Fibroblast of skin of scalp (primary cell): ENCODE measurements at regions not wholly inside any gene's neighbourhood (a gene's known extent, or its start where the extent isn't known, plus 50 kb on each side); places are given as distances from the start of the nearest gene placed in this dataset.

Experiments
- DNase-seq: peaks from one replicate; pipeline ENCODE4 v3.0.0-alpha.2; 2013

DNA sequence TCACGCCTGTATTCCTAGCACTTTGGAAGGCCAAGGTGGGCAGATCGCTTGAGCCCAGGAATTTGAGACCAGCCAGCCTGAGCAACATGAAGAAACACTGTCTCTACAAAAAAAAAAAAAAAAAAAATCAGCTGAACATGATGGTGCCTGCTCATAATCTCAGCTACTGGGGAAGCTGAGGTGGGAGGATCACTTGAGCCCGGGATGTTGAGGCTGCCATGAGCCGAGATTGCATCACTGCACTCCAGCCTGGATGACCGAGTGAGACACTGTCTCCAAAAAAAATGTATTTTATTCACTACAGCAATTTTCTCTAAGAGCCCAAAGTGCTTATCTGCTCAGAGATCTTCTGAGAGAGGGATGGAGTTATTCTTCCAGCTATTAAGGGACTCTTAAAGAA lies 215.8 kb upstream of the PPP3CA start:
- DNase-seq, result no peak

DNA sequence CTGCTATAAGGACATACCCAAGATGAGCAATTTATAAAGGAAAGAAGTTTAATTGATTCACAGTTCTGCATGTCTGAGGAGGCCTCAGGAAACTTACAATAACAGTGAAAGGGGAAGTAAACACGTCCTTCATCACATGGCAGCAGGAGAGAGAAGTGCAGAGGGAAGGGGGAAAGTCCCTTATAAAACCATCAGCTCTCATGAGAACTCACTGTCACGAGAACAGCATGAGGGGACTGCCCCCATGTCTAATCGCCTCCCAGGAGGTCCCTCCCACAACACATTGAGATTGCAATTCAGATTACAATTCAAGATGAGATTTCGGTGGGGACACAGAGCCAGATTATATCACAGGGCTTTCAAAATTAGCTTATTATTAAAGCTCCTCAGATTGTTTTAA lies 209.5 kb upstream of the PPP3CA start:
- no peak for DNase-seq

DNA sequence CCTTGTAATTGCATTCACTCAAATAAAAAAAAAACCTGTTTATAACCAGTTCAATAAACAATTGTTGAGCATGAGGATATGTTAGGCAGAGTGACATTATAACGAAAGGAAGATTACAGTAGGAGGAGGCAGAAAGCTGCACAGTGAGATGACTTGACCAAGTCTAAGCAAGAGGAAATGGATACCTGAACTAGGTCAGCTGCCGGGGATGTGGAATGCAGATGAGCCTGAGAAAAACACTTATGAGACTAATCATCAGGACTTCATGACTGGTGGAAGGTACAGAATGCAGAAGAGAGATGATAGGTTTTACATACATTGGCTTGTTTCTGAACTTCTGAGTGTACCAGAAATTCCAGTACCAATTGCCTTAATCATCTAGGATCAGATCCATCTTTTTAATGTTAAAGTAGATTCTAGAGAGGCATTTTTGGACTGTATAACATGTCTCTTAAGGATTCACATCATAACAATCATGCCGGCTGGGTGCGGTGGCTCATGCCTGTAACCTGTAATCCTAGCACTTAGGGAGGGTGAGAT lies 208.1 kb upstream of the PPP3CA start:
- no peak for DNase-seq

DNA sequence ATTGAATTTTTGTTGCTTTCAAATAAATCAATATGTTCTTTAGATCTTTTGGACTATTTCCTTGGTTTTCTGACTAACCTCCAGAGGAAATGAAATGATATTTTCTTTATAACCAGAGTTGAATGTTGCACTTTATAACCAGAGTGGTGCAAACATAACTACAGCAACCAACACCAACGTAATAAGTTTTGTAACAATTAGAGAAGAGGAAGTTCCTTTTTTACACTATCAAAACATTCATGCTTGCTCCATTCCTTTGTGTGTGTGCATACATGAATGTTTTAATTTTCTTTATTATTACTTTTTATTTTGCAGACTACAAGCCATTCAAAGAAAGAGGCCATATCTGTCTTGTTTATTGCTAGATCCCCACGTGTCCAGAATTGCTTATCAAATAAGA lies 193.0 kb upstream of the PPP3CA start:
- no peak for DNase-seq

DNA sequence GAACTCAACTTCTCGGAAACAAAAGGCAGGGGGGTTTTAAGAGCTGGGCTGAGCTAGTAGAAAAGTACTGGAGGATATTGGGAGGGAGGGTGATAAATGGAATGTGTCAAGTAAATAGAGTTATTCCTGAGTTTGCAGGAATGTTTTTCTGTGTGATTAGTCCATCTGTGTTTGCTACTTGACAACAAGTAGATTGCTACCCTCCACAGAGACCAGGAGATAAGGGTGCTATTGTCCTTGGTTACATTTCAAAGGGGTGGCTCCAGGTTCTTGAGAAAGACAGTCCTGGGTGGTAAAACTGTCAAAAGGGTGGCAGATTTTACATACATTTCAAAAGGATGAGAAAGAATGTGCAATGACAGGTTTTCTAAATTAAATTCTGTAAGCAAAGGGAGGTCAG lies 181.2 kb upstream of the PPP3CA start:
- DNase-seq, result no peak

DNA sequence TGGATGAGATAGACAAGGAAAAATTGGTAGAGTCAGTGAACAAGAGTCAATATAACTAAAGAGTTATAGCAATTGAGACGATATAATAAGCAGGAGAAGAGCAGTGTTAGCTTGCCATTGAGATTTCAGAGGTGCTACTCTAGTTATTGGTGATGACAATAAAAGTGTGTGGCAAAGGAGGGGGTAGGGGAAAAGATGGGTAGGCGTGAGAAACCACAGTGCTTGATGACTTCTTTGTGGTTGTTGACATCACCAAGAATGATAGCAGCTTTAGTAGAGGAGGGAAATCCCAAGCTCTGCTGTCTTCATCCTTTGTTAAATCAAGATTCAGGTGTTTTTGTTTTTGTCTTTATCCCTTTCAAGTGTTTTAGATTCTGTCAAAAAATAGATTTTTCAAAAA lies 179.9 kb upstream of the PPP3CA start:
- no peak for DNase-seq

DNA sequence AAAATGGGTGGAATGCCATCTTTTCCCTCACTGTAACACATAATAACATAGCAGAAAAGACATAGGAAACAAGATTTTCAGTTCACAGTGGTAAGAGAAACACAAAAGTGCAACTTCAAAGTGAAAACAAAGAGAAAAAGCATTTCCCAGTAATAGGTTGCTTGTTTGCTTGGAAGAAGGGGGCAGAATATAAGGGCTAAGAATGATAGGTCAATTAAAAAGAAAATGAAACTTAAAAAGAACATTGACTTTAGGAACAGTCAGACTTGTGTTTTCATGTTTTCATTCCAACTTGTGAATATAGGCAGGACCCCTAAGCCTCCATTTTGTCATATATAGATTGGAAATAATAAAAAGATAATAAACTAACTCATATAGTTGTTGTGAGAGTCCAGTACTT lies 168.2 kb upstream of the PPP3CA start:
- no peak for DNase-seq

DNA sequence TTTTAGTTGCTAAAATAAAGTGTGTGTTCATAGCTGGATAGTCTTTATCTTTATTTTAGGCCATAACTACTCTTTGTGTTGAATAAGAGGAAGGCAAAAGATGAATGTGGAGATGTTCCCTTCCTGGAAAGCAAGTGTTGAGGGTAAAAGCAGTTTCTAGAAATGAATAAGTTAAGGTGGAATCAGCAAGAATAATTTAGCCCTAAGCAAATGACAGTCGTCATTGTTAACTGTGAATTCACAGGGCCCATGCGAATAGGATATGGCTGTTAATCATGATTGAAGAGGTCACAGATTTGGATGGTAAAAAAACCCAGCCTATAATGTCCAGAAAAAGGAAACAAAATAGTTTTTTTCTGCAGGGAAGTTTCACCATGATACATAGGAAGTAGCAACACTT lies 167.8 kb upstream of the PPP3CA start:
- no peak for DNase-seq

DNA sequence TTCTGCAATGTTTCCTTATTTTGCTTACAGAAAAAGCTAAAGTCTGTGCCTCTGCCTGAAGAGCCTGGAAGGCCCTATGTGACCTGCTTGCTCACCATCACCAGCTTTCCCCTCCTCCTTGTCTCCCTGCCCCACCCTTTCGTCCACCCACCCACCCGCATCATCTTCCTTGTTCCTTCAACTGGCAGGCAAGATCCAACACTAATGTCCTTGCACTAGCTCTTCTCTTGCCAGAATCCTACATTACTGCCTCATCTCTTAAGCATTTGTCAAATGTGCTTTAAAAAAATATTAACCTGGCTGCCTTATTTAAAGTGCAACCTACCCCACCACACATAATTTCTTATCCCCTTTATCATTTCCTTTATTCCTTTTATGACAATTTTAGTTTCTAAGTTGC lies 165.1 kb upstream of the PPP3CA start:
- DNase-seq, result no peak

DNA sequence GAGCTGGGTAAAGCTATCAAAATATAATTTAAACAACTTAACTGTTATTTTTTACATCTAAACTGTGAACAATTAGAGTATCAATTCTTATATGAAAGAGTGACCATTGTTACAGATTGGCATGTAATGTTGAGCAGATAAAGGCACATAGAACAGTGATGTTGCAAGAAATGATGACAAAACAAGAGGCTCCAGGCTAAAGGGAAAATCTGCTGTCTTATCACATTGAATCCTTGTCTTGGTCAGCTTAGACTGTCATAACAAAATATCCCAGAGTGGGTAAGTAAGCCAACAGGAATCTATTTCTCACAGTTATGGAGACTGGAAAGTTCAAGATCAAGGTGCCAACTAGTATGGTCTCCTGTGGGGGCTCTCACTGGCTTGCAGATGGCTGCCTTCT lies 154.1 kb upstream of the PPP3CA start:
- no peak for DNase-seq

DNA sequence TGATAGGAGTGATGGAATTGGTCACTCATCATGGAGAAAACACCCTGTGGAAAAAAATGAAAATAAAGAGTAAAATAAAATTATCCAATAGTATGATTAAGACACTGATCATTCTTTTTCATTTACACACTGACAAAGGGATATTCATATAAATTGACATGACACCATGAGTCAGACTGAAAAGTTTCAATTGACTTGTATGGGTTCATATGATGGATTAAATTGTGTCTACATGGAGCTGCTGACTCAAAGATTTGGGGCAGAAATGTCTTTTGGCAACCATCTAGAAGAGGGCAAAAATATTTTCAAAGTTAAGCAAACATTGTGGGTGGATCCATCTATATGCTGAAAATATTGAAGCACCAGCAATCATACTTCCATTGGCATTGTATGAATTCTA lies 153.4 kb upstream of the PPP3CA start:
- DNase-seq, result no peak

DNA sequence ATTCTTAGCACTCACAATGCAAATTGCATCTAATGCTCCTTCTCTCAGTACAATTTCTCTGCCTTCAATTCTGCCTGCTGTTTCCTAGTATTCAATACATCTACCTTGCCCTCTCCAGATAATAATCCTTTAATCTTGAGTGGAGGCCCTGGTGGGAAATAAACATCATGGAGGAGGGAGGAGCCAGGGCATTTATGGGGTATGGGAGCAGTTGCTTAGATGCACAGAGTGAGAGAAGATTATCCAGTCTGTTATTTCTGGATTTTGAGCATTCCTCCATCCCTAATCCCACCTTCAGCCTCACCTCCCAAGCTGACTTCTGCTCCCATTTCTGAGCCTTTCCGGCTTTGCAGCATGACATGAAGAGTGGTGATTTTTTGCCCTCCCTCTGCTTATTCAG lies 127.9 kb upstream of the PPP3CA start:
- DNase-seq, result no peak

DNA sequence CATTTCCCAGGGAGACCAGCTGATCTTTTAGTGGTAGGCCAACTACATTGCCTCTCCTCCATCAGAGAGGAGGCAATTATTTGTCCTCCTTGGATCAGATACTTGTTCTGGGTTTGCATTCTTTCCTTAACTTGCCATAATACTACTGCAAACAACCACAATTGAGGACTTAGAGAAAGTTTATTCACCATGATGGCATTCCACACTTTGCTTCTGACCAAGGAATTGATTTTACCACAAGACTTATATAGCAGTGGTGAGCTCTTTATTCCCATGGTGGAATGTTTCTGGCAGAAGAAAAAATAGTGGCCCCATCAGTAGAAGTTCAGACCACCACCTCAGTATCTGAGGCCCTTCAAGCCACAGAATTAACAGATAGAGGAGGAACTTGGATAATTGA lies 123.9 kb upstream of the PPP3CA start:
- peak; percentile 1 for DNase-seq

DNA sequence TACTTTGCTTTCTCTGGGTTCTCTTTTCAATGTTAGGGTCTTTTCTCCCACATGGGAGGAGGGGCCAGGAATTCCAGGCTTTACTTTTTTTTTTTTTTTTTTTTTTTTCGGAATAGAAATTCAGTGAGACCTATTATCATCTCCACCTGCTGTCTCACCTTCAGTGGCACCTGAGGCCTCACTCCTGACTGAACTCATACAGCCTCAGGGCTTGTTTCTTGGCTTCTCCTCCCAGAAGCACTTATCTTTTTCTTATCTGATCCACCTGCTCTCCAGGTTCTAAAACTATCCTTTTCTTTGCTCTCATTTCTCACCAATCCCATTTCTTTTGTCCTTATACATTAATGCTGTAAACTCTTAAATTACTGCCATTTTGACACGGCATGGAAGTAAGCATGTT lies 117.3 kb upstream of the PPP3CA start:
- DNase-seq, result no peak

DNA sequence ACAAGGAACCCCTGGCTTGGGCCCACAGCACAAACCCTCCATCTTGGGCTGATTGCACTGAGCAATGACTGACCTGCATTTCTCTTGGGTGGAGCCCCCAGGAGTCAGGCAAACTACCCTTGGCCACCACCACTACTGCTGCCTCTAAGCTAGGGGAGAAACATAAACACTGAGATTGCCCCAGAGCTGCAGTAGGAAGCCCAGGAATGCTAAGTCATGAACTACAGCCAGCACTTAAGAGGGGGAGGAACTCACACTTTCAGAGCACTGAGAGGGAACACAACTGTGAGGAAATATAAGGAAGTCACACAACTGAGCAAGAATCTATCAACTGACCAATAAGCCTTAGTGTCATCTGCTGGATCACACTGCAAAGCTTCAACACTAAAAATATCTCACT lies 111.6 kb upstream of the PPP3CA start:
- DNase-seq, result no peak

DNA sequence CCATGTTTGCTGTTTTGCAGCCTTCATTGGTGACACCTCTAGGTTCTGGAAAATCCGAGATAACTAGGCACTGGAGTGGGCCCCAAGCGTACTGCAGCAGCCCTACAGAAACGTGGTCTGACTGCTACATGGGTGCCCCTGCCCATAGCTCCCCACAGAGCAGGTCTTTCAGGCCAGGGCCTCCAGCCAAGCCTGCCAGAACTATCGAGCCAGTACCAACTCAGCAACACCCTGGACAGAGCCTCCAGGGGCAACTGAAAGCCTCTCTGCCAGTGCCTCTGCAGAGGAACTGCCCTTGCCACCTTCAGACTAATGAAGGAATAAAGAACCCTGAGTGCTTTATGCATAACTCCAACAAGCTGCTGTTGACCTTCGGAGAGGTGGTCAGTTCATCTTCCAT lies 111.1 kb upstream of the PPP3CA start:
- no peak for DNase-seq

DNA sequence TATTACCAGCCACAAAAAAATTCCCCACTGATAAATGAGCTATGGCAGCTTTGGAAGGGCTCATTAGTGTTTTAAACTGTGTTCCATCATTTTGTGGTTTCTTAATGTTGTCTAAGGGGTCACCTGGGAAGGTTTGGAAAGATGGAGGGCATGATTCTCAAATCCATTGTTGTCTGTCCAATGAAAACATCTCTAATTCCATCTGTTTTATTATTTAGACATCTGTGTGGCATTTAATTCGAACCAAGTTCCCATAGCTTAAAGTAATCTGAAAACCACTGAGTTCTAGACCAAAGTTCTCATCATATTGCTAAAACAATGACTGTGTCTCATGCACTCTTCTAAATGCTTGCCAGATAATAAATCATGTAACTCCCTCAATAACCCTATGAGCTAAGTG lies 103.8 kb upstream of the PPP3CA start:
- DNase-seq, result no peak

DNA sequence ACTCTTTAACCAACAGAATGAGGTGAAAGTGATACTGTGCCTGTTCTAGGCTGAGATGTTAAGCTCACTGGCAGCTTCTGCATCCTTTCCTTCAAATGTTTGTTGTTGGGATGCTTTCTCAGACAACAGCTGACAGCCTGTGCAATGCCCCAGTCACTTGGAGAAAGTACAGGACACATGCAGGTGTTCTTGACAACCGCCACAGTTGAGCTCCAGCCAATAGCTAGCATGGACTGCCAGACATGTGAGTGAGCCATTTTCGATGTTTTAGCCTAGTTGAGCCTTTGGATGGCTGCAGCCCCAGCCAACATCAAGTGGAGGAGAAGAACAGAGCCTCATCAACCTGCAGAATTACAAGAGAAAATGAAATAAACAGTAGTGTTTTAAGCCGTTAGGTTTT lies 94.1 kb upstream of the PPP3CA start:
- no peak for DNase-seq

DNA sequence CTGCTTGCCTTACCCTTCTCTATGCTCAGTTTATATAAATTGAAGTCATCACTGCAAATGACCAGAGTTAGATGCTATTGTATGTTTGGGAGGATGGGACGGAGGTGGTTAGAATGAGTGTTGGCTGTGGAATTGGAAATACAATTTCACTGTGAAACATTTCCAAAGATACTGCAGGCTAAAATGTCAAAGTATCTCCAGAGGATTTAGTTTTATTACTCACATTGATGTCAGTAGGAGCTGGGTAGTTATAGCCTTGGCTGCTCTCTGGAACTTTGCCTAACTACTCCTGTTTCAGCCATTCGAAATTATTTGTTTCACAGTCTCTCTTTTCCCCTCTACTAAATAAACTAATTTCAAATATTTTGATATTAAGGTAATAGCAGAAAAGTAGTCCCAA lies 92.6 kb upstream of the PPP3CA start:
- peak; percentile 2 for DNase-seq

DNA sequence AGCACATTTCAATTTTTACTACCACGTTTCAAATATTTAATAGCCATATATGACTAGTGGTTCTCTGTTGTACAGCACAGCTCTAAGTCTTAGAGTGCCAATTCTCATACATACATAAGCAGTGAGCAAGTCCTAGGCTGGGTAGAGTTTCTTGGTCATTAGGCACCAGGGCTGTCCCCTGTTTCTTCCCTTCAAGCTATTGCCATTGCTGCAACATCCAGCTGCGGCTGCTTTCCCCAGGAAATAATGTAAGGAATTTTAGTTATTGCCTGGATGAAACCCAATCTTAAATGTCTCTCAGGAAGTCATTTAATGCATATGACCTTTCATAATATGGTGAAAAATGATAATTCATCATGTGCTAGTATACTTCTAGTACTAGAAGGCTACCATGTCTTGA lies 74.1 kb upstream of the PPP3CA start:
- DNase-seq, result peak; percentile 69

DNA sequence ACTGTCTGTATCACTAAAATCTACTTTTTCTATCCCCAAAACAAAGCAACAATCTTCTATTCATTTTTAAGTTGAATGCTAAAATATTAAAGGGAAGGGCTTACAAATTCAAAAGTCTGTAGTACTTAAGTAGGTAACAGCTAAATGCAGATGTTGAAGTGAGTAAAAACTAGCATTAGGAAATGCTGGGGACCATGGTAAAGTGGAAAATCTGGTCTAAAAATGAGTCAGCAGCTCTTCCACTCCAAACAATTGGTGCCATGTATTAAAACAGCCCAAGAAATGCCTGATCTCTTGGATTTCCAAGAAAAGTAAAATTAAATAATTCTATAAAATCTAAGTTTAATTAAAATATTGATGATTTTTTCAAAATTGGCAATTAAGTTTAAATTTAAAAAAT lies 73.3 kb upstream of the PPP3CA start:
- DNase-seq, result no peak

DNA sequence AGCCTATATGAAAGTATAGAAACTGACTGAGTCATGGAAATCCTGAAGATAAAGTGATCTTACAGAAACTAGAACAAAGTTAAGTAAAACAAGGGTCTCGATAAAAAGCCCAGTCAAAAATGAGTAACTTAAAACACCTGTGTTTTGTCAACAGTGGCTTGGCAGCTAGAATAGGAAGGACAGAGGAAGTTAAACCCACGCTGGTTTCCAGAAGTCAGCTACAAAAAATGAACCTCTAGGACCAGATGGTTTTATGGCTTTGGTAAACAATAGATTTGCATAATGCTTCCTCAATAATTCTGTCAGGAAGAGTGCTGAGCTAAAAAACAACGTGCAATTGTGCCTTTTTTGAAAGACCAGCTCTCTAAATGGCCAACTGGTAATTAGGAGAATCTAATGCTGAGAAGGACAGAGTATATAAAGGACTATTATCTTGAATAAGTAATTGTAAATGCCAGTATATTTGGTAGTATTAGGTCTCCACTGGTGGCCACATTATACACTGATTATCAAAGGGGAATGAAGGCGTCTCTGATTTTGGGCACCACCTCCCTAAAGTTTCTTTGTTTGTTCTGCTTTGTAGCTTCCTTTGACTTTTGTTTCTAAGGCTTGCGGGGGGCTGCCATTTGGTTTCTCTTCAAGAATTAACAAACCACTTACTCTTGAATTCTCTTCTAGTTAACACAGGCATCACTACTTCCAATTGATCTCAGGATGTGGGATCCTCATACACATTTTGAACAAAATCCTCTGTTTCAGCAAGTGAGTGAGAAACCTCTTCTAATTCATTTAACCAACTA lies 72.2 kb upstream of the PPP3CA start:
- no peak for DNase-seq

DNA sequence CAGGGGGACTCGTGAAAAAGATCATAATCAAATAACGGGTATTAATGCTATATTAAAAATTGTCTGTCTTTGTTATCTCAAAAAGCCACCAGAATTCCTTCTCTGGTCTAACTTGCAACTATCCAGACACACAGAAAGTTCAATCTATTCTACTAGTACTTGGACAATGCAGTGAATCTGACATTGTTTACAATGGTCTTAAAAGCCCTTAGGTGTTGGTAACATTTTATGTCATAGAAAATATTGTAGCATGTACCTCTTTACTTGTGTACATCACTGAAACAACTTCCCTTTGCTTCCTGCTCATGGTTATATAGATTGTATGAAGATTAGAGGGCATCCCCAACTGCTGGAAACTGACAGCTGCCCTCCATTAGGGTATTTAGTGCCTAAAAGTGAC lies 71.1 kb upstream of the PPP3CA start:
- DNase-seq, result no peak

DNA sequence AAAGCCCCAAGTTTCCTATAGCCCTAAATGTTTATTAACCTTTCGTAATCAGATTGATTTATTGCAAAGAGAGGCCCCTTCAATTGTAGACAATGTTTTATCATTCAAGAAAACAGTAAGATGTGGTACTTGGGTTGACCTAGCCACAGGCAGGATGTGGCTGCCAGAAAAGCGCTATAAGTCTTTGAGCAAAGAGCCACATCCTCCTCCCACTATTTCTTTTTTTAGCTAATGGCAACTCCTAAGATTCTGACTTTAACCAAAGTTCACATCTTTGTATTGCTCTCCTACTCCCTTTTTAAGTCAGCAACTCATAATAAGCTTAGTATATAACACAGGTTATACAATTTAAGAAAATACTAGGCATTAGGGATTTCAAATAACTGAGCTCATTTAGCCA lies 70.7 kb upstream of the PPP3CA start:
- DNase-seq, result no peak

DNA sequence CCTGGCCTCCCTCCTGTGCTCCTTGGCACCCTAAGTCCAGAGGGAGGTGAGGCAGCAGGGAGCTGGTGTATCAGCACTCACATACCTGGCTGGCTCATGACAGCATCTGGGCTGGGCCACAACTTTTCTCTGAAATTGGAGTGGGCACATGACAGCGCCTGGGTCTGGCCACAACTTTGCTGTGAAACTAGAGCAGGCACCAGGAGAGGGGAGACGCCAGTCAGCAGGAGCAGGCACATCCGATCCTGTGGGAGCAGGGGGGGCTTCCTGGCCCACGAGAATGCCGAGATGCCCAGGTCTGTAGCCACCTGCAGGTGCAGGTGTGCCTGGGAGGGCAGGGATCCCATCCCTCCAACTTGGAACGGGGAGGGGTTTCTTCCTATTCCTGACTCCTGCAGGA lies 69.7 kb upstream of the PPP3CA start:
- DNase-seq, result no peak
